Liver (tissue), 3 donors: ENCODE measurements at regions not wholly inside any gene's neighbourhood (a gene's known extent, or its start where the extent isn't known, plus 50 kb on each side); places are given as distances from the start of the nearest gene placed in this dataset.

Source experiments
- ATF3 ChIP-seq: IDR thresholded peaks from 2 replicates; pipeline ENCODE4 v1.6.1; 2016; ENCODE audit warnings: antibody characterized with exemption
- CTCF ChIP-seq: fragments of 150-350 bp; IDR thresholded peaks from 2 replicates; pipeline ENCODE4 v1.5.1; 2017; ENCODE audit warnings: improper control_type of control experiment, low read depth, low read length; ENCODE audit not compliant: missing input control
- EGR1 ChIP-seq, 2 donors: IDR thresholded peaks; 2 replicates each; pipeline ENCODE4 v1.6.1; 2016 to 2018; ENCODE audit warnings: antibody characterized with exemption in 2 of 2, low read depth in 2 of 2
- FOXA1 ChIP-seq: IDR thresholded peaks from 2 replicates; pipeline ENCODE4 v1.6.1; 2016; ENCODE audit warnings: antibody characterized with exemption
- FOXA2 ChIP-seq: IDR thresholded peaks from 2 replicates; pipeline ENCODE4 v1.6.1; 2016; ENCODE audit warnings: antibody characterized with exemption
- GABPA ChIP-seq, 2 donors: IDR thresholded peaks in 1 of 2; conservative IDR thresholded peaks in 1 of 2; 2 replicates each; pipeline ENCODE4 v1.6.1; 2016; ENCODE audit warnings: antibody characterized with exemption in 2 of 2, mild to moderate bottlenecking in 1 of 2, moderate library complexity in 1 of 2
- JUND ChIP-seq, 2 donors: IDR thresholded peaks; 2 replicates each; pipeline ENCODE4 v1.6.1; 2016; ENCODE audit warnings: antibody characterized with exemption in 2 of 2
- MAX ChIP-seq: IDR thresholded peaks from 2 replicates; pipeline ENCODE4 v1.6.1; 2016; ENCODE audit warnings: antibody characterized with exemption
- RAD21 ChIP-seq, 2 donors: IDR thresholded peaks; 2 replicates each; pipeline ENCODE4 v1.6.1; 2016; ENCODE audit warnings: antibody characterized with exemption in 2 of 2, mild to moderate bottlenecking in 2 of 2
- SP1 ChIP-seq: IDR thresholded peaks from 2 replicates; pipeline ENCODE4 v1.6.1; 2018; ENCODE audit warnings: antibody characterized with exemption, mild to moderate bottlenecking
- TAF1 ChIP-seq: conservative IDR thresholded peaks from 2 replicates; pipeline ENCODE4 v1.6.1; 2016; ENCODE audit warnings: antibody characterized with exemption, mild to moderate bottlenecking
- YY1 ChIP-seq: IDR thresholded peaks from 2 replicates; pipeline ENCODE4 v1.6.1; 2016; ENCODE audit warnings: antibody characterized with exemption, mild to moderate bottlenecking
- ZBTB33 ChIP-seq: IDR thresholded peaks from 2 replicates; pipeline ENCODE4 v1.6.1; 2016; ENCODE audit warnings: antibody characterized with exemption
- donor health status: healthy.
- donor health status: healthy.

- no peak for TF ChIP-seq MAX
- no peak for TF ChIP-seq CTCF
- no peak for TF ChIP-seq ZBTB33
- no peak for TF ChIP-seq FOXA1
- TF ChIP-seq GABPA (IDR thresholded peaks at IDR 0.05 in 1 of 2, conservative IDR thresholded peaks at IDR 0.05 in 1 of 2) = no peak
- no peak for TF ChIP-seq RAD21 (IDR thresholded peaks at IDR 0.05)
- no peak for TF ChIP-seq JUND (IDR thresholded peaks at IDR 0.05)
- TF ChIP-seq TAF1 = no peak
- no peak for TF ChIP-seq SP1
- TF ChIP-seq YY1 = no peak
- no peak for TF ChIP-seq FOXA2
- TF ChIP-seq ATF3 = no peak
- TF ChIP-seq EGR1 (IDR thresholded peaks at IDR 0.05; ENCODE audit: low read depth in 2 of 2) = no peak
Observed at GRCh38 chr1:208837242-208837641, 593.1 kb upstream of the PLXNA2 start.
